Stimulated activated CD4-positive, alpha-beta T cell treated with anti-CD3 and anti-CD28 coated beads, Interleukin-2, amount 100 ng/mL, for 24 hours (primary cell): ENCODE measurements at regions not wholly inside any gene's neighbourhood (a gene's known extent, or its start where the extent isn't known, plus 50 kb on each side); places are given as distances from the start of the nearest gene placed in this dataset.
"Not testable (repeated sequence)": the region's sequence is repeated elsewhere in the genome, so short reads cannot be mapped to it uniquely, and the experiment has no call there.

Source experiments
- DNase-seq, 2 donors: peaks; one replicate each; pipeline ENCODE4 v3.0.0-alpha.2; 2020

DNA sequence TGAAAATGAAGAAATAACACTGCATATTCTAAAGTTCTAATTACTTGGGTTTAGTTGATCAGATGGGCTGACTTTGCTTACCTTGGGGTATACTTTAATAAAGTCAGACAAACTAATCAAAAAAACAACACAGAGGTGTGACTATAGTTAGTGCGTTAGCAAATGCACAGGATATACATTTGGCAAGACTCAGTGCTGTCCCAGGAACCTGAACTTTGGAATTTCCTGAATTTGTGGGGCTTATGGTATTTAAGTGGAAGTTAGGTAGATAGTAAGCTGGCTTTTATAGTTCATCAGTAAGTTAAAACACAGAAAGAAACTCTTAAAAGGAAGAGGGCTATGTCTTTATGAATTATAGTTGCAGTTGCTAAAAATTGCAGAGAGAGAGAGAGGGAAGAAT lies 302.6 kb upstream of the DDI1 start:
- DNase-seq = no peak

DNA sequence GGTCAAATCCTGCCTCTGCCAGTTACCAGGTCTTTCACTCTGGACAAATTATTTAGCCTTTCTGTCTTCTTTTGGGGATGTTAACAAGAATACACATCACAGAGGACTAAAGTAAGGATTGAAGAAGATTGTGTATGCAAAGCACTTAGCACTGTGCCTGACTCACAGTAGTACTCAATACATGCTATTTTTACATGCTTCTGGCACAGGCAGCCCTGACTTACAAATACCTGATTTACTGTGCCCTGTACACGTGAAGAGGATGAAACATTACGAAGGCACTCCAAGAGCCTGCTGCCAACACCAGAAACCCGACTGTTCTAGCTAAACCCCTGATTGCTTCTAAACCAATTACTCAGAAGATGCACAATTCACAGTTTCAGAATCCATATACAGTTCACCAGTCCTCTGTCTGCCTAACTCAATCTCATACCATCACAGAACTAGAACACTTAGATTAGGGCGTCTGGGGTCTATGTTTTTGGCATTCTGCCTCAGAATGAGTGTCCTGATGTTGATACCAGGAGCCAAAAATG lies 300.9 kb upstream of the DDI1 start:
- no peak for DNase-seq

DNA sequence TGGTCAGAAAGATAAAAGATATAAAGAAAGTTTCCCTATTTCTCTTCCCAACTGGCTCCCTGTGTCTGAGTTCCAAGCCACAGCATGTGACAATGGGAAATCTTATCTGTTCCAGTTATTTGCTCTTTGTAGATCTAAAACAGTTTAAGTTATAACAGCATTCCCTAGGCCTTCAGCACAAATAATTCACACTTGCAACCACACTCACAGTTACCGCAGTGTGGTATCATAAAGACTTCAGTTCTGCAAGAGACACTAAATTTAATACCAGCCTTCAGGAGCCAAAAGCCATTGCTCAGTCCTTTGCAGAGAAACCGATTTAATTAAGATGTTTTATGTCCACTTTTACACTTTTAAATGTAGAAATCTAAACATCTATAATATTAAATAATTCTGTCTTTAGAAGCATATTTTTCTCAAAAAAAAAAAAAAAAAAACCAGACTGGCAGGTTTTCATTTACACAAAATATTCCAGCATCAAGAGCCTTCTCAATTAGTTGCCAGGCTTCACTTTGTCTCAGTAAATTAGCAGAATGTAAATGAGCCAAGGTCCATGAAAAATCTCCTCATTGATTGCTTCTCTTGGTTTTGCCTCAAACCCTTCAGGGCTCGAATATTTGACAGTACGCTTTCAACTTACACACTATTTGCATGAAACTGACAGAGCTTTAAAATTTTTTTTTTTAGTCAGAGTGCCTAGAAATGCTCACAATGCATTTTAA lies 300.0 kb upstream of the DDI1 start:
- no peak for DNase-seq

DNA sequence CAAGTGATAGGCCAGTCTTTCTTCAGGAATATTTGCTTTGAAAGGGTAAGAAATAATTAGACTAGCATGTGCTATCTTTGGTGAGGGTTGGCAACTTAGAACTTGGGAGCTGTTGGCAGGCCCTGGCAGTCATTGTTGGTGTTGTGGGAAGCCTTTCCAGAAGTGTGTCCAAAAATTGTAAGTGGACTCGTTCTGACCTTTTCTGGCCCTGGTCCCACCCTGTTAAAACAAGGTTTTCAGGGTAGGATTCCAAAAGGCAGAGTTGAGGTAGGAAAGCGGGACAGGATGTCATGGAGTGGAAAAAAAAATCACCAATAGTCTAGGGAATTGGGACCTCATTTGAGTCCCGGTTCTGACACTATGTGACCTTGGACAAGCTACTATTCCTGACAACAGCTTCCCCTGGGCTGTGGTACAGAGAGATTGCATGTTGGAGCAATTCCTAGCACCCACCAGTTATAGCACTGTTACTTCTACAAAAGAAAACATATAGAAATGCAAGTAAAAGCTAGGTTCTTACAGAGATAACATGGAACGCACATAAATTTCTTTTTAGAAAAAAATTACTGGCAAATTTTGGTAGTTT lies 299.3 kb upstream of the DDI1 start:
- DNase-seq = no peak

GRCh38 chr11:103737747-103738146 lies 298.7 kb upstream of the DDI1 start:
- DNase-seq = no peak

DNA sequence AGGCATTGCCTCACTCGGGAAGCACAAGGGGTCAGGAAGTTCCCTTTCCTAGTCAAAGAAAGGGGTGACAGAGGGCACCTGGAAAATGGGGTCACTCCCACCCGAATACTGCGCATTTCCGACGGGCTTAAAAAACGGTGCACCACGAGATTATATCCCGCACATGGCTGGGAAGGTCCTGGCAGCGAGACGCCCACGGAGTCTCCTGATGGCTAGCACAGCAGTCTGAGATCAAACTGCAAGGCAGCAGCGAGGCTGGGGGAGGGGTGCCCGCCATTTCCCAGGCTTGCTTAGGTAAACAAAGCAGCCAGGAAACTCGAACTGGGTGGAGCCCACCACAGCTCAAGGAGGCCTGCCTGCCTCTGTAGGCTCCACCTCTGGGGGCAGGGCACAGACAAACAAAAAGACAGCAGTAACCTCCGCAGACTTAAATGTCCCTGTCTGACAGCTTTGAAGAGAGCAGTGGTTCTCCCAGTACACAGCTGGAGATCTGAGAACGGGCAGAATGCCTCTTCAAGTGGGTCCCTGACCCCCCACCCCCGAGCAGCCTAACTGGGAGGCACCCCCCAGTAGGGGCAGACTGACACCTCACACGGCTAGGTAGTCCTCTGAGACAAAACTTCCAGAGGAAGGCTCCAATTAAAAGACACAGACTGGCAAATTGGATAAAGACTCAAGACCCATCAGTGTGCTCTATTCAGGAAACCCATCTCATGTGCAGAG lies 297.2 kb upstream of the DDI1 start:
- DNase-seq = not testable (repeated sequence)

GRCh38 chr11:103744496-103745153 lies 291.8 kb upstream of the DDI1 start:
- no peak for DNase-seq

GRCh38 chr11:103749158-103749557 lies 287.3 kb upstream of the DDI1 start:
- no peak for DNase-seq

GRCh38 chr11:103768816-103769215 lies 267.6 kb upstream of the DDI1 start:
- no peak for DNase-seq

GRCh38 chr11:103773059-103773458 lies 263.4 kb upstream of the DDI1 start:
- no peak for DNase-seq

- DNase-seq = no peak
Measured at GRCh38 chr11:103773537-103773936, 262.9 kb upstream of the DDI1 start.

DNA sequence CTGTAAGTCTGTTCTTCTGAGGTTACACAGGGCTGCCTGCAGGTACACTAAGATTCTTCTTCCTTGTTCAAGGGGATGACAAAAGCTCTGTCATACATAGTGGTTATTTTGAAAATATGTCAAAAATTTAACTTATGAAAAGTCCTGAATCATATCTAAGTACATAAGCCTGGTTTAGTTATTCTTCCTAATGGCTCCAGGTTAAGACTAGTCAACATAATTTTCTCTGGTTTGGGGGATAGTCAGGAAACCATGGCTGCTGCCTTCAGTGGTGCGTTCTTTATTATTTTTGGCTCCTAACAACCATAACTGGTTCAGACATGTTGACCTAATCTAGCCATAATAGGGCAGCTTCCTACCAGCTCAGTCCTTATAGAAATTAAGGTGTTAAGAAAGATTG lies 257.4 kb upstream of the DDI1 start:
- no peak for DNase-seq

DNA sequence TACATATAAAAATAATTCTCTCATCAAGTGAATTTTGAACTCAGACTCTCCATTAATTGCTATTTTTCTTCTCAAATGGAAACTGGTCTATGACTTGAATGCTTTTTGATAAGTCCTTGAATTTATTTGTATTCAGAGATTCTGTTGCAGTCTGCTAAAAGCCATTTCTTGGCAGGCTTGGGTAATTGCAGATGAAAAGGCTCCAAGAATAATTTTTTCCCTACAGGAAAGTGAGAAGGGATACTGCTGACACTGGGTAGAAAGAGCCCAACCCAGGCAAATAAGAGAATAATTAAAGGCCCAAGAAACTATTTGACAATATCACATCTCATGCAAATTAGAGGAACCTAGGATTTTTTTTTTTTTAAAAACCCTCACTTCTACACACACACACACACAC lies 246.5 kb upstream of the DDI1 start:
- no peak for DNase-seq

DNA sequence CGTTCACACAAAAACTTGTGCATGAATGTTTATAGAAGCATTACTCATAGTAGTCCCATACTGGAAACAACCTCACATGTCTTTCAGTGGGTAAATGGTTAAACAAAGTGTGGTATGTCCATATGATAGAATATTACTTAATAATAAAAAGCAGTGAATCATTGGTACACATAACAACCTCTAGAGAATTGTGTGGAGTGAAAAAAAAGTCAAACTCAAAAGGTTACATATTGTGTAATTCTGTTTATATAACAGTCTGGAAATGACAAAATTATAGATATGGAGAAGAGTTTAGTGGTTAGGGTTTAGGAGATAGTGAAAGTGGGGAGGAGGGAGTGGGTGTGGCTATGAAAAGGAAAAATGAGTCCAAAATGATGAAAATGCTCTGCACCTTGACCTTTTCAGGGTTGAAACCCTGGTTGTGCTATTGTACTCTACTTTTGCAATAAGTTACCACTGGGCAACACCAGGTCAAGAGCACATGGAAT lies 243.4 kb upstream of the DDI1 start:
- DNase-seq = no peak

- no peak for DNase-seq
Measured at GRCh38 chr11:103794262-103794661, 242.2 kb upstream of the DDI1 start.

GRCh38 chr11:103798026-103798425 lies 238.4 kb upstream of the DDI1 start:
- DNase-seq = no peak

DNA sequence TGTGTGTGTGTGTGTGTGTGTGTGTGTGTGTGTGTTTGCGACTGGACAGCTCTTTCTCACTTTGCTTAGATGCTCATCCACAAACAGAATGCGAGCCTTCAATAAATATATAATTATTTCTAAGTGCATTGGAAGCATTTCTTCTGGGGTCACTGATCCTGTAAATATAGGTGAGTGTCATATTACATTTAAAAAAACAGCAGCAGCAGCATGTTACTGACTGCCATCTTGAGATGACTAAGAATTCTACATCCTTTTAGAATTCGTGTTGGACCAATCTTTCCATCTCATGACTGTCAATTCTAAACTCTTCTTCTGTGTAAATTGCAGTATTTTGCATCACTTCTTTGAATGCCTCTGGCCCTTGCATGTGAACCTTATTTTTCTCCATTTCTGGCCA lies 238.0 kb upstream of the DDI1 start:
- DNase-seq = no peak

- DNase-seq = no peak
Measured at GRCh38 chr11:103800406-103801114, 235.9 kb upstream of the DDI1 start.

DNA sequence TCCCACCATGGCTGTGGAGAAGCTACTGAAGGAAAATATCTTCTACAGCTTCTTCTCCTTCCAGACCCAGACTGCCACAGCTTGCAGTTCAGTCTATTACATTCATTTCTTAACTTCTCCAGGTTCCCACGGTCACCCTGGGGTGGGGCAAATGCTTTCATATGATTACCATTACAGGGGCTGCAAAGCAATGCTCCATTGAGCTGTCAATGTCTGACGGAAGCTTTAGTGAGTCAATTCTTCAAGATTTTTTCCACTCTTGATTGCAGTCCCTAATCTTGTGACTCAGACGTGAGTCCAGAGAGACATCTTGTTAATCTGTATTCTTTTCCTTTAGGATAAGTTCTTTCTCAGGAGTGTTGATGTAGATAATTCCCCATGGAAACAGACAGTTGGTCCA lies 233.4 kb upstream of the DDI1 start:
- DNase-seq = no peak

- DNase-seq = no peak
Measured at GRCh38 chr11:103805688-103806009, 230.8 kb upstream of the DDI1 start.

GRCh38 chr11:103806130-103806895 lies 230.1 kb upstream of the DDI1 start:
- no peak for DNase-seq

DNA sequence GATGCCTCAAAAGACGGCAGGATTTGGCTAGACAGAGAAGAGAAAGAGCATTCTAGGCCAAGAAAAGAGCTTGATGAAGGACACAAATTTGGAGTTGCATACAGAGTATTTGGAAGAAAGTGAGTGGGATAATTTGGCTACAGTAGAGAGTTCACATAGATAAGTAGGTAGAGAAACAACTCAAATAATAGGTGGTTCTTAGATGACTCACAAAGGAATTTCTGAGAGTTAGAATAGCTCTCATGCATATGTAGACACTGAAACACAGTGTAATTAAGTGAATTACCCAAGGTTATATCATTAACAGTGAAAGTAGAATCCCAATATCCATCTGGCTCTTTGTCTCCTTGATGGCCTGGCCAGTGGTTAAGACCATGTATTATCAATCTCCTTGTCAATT lies 228.6 kb upstream of the DDI1 start:
- no peak for DNase-seq
